ENCODE measurements at regions not wholly inside any gene's neighbourhood (a gene's known extent, or its start where the extent isn't known, plus 50 kb on each side); places are given as distances from the start of the nearest gene placed in this dataset.

DNA sequence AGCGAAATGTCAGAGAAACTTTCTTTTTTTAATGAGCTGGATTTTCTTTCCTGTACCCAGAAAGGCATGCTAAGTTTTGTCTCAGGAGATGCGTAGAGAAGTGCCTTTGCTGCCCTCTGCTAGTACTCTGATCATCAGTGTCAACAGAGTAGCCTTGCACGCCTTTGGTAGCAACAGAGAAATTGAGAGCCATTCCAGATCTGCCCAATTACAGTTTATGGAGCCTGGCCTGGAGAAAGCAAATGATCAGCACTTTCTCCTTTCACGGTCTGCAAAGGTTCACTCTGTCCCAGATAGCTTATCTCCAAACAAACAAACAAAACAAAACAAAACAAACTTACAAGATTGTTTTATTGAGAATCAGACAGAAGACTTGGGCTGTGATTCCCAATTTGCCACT is 792.8 kb upstream of the PIK3C3 start (continued):
- TF ChIP-seq, protein P1, sequence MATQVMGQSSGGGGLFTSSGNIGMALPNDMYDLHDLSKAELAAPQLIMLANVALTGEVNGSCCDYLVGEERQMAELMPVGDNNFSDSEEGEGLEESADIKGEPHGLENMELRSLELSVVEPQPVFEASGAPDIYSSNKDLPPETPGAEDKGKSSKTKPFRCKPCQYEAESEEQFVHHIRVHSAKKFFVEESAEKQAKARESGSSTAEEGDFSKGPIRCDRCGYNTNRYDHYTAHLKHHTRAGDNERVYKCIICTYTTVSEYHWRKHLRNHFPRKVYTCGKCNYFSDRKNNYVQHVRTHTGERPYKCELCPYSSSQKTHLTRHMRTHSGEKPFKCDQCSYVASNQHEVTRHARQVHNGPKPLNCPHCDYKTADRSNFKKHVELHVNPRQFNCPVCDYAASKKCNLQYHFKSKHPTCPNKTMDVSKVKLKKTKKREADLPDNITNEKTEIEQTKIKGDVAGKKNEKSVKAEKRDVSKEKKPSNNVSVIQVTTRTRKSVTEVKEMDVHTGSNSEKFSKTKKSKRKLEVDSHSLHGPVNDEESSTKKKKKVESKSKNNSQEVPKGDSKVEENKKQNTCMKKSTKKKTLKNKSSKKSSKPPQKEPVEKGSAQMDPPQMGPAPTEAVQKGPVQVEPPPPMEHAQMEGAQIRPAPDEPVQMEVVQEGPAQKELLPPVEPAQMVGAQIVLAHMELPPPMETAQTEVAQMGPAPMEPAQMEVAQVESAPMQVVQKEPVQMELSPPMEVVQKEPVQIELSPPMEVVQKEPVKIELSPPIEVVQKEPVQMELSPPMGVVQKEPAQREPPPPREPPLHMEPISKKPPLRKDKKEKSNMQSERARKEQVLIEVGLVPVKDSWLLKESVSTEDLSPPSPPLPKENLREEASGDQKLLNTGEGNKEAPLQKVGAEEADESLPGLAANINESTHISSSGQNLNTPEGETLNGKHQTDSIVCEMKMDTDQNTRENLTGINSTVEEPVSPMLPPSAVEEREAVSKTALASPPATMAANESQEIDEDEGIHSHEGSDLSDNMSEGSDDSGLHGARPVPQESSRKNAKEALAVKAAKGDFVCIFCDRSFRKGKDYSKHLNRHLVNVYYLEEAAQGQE (IDR thresholded peaks at IDR 0.05; ENCODE audit: unreplicated experiment), result no peak
- TF ChIP-seq ETS1 (IDR thresholded peaks at IDR 0.05), result no peak
- no peak for TF ChIP-seq STAT1 (IDR thresholded peaks at IDR 0.05; ENCODE audit: unreplicated experiment)
- no peak for TF ChIP-seq ZNF331 (CRISPR knock-in tag; IDR thresholded peaks at IDR 0.05; ENCODE audit: low read depth)
- no peak for TF ChIP-seq CREB1 (CRISPR knock-in tag; IDR thresholded peaks at IDR 0.05; ENCODE audit: low read depth)
- TF ChIP-seq EZH2phosphoT487 (IDR thresholded peaks at IDR 0.05; ENCODE audit: unreplicated experiment), result no peak

DNA sequence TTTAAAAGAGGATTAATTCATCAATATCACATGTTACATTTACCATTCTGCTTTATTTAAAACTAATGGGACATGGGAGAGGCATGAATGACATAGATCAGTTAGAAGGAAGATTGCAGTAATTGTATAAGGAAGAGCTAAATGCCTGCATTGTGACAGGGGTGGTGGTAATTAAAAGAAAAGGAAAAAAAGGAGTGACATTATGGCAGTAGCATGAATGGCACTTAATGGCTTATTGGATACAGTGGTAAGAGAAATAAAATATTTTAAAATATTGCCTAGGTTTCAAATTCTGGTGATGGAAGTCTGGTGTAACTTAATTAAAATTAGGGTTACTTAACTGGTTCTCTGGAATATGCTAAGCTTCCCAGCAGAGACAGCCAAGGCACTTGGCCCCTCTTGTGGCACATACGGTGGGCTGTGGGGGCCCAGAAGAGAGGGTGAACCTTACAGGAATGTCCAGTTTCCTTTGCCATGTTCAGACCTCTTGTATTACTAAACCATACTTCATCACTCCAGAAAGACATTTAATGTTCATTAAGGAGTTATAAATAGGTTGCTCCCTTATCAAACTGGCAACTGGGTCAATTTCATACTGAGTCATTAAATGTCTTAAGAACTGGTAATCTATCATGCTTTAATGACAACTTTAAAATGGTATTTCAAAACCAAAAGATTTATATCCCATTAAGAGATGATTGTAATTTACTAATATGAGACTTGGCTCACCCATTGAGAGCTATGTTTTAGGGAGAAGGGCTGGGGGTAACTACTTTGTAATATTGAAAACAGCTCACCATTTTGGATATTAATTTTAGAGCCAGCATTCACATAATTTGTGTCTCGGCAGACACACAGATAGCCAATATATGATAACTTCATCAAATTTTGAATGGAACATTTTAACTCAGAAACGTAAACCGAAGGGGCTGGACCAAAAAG is 798.9 kb upstream of the PIK3C3 start:
- Histone ChIP-seq H3K4me3 (no peak overlapping the region), H3F3A (replicated peaks; ENCODE audit: low read depth) (no peaks in the 10 kb centered on the region), H3K9me2 (ENCODE audit: insufficient read depth) (no peaks in the 10 kb centered on the region), H3K4me2 (no peak overlapping the region), H4K20me1 (replicated peaks; ENCODE audit: insufficient read depth) (no peaks in the 10 kb centered on the region), H3K27me3 (ENCODE audit: insufficient read depth) (no peaks in the 10 kb centered on the region), H3K36me3 (ENCODE audit: insufficient read depth) (no peaks in the 10 kb centered on the region), H3K4me1 (ENCODE audit: insufficient read depth) (no peaks in the 10 kb centered on the region), H3K79me2 (replicated peaks; ENCODE audit: insufficient read depth) (no peaks in the 10 kb centered on the region), H3K27ac (ENCODE audit: low read depth) (no peak overlapping the region), H2AFZ (no peak overlapping the region)
- Mint-ChIP-seq H3K27ac (no peak overlapping the region), H3K4me1 (no peaks in the 10 kb centered on the region), H3K4me3 (no peak overlapping the region), H3K27me3 (ENCODE audit: insufficient read depth, low read depth, poor library complexity) (no peaks in the 10 kb centered on the region), H3K36me3 (ENCODE audit: low read depth) (no peaks in the 10 kb centered on the region), H3K9me3 (no peaks in the 10 kb centered on the region)
- TF ChIP-seq JUNB (IDR thresholded peaks at IDR 0.05; ENCODE audit: unreplicated experiment), result no peak
- no peak for TF ChIP-seq CREB1 (CRISPR knock-in tag; IDR thresholded peaks at IDR 0.05; ENCODE audit: low read depth)
- no peak for TF ChIP-seq ZNF114 (CRISPR knock-in tag; IDR thresholded peaks at IDR 0.05)
- no peak for TF ChIP-seq STAT1 (IDR thresholded peaks at IDR 0.05; ENCODE audit: unreplicated experiment)
- TF ChIP-seq ETS1 (IDR thresholded peaks at IDR 0.05), result no peak
- no peak for TF ChIP-seq ZNF462 (CRISPR knock-in tag; IDR thresholded peaks at IDR 0.05)
- ATAC-seq (no peak), DNase-seq (ENCODE audit: low spot score) (no peak)

Measured in GM23338 (cell line).